Liver (tissue), 8 donors: ENCODE measurements at regions not wholly inside any gene's neighbourhood (a gene's known extent, or its start where the extent isn't known, plus 50 kb on each side); places are given as distances from the start of the nearest gene placed in this dataset.

Source experiments
- DNase-seq: peaks from one replicate; pipeline ENCODE4 v3.0.0-alpha.2; 2017; ENCODE audit warnings: low spot score
- H3K27ac ChIP-seq, 2 donors: one replicate each; pipeline ENCODE4 v1.7.0; 2013; ENCODE audit warnings: inconsistent platforms in 2 of 2, low read length in 2 of 2, control low read depth in 1 of 2, low read depth in 1 of 2, mild to moderate bottlenecking in 1 of 2
- H3K27me3 ChIP-seq, 4 donors: one replicate each; pipeline versions ENCODE4 v1.6.1 to v1.7.0; 2013; ENCODE audit warnings: low read length in 3 of 4, inconsistent platforms in 1 of 4, mild to moderate bottlenecking in 1 of 4, moderate library complexity in 1 of 4; ENCODE audit not compliant: control insufficient read depth in 4 of 4, insufficient read depth in 4 of 4
- H3K36me3 ChIP-seq, 4 donors: one replicate each; pipeline versions ENCODE4 v1.6.1 to v1.7.0; 2013; ENCODE audit warnings: low read length in 3 of 4, mild to moderate bottlenecking in 3 of 4, low read depth in 1 of 4, moderate library complexity in 1 of 4; ENCODE audit not compliant: control insufficient read depth in 4 of 4, insufficient read depth in 3 of 4
- H3K4me1 ChIP-seq, 4 donors: one replicate each; pipeline versions ENCODE4 v1.6.1 to v1.7.0; 2013; ENCODE audit warnings: low read length in 3 of 4, mild to moderate bottlenecking in 3 of 4, moderate library complexity in 1 of 4; ENCODE audit not compliant: control insufficient read depth in 4 of 4, insufficient read depth in 4 of 4
- H3K4me3 ChIP-seq, 3 donors: one replicate each; pipeline versions ENCODE4 v1.6.1 to v1.7.0; 2013; ENCODE audit warnings: low read length in 3 of 3, control low read depth in 1 of 3, low read depth in 1 of 3, mild to moderate bottlenecking in 1 of 3
- H3K9ac ChIP-seq, 2 donors: one replicate each; pipeline ENCODE4 v1.7.0; 2013; ENCODE audit warnings: low read length in 2 of 2, mild to moderate bottlenecking in 2 of 2, moderate library complexity in 2 of 2, control low read depth in 1 of 2, low read depth in 1 of 2
- H3K9me3 ChIP-seq, 4 donors: one replicate each; pipeline versions ENCODE4 v1.6.1 to v1.7.0; 2013; ENCODE audit warnings: low read length in 3 of 4; ENCODE audit not compliant: control insufficient read depth in 4 of 4
- CTCF ChIP-seq: fragments of 150-350 bp; IDR thresholded peaks from 2 replicates; pipeline ENCODE4 v1.5.1; 2017; ENCODE audit warnings: improper control_type of control experiment, low read depth, low read length; ENCODE audit not compliant: missing input control
- EGR1 ChIP-seq, 2 donors: IDR thresholded peaks; 2 replicates each; pipeline ENCODE4 v1.6.1; 2016 to 2018; ENCODE audit warnings: antibody characterized with exemption in 2 of 2, low read depth in 2 of 2
- FOXA2 ChIP-seq: IDR thresholded peaks from 2 replicates; pipeline ENCODE4 v1.6.1; 2016; ENCODE audit warnings: antibody characterized with exemption
- GABPA ChIP-seq, 2 donors: IDR thresholded peaks in 1 of 2; conservative IDR thresholded peaks in 1 of 2; 2 replicates each; pipeline ENCODE4 v1.6.1; 2016; ENCODE audit warnings: antibody characterized with exemption in 2 of 2, mild to moderate bottlenecking in 1 of 2, moderate library complexity in 1 of 2
- HNF4A ChIP-seq, 2 donors: conservative IDR thresholded peaks; 2 replicates each; pipeline ENCODE4 v1.6.1; 2016; ENCODE audit warnings: antibody characterized with exemption in 2 of 2, mild to moderate bottlenecking in 2 of 2
- HNF4G ChIP-seq: IDR thresholded peaks from 2 replicates; pipeline ENCODE4 v1.6.1; 2016; ENCODE audit warnings: antibody characterized with exemption
- JUND ChIP-seq, 2 donors: IDR thresholded peaks; 2 replicates each; pipeline ENCODE4 v1.6.1; 2016; ENCODE audit warnings: antibody characterized with exemption in 2 of 2
- RAD21 ChIP-seq, 2 donors: IDR thresholded peaks; 2 replicates each; pipeline ENCODE4 v1.6.1; 2016; ENCODE audit warnings: antibody characterized with exemption in 2 of 2, mild to moderate bottlenecking in 2 of 2
- RXRA ChIP-seq, 2 donors: IDR thresholded peaks; 2 replicates each; pipeline ENCODE4 v1.6.1; 2017 to 2018; ENCODE audit warnings: antibody characterized with exemption in 2 of 2, mild to moderate bottlenecking in 1 of 2
- YY1 ChIP-seq: IDR thresholded peaks from 2 replicates; pipeline ENCODE4 v1.6.1; 2016; ENCODE audit warnings: antibody characterized with exemption, mild to moderate bottlenecking
- ZBTB33 ChIP-seq: IDR thresholded peaks from 2 replicates; pipeline ENCODE4 v1.6.1; 2016; ENCODE audit warnings: antibody characterized with exemption
- WGBS: extraction: QIAGEN DNeasy Blood & Tissue Kit; methylation state at CpG from one replicate; pipeline ENCODE4 v1.1.7; 2013; 5-methylcytosine and 5-hydroxymethylcytosine counted together
- TF ChIP-seq, protein P1 (sequence below): IDR thresholded peaks from 2 replicates; pipeline ENCODE4 v1.6.1; 2016; ENCODE audit warnings: antibody characterized with exemption, mild to moderate bottlenecking
- TF ChIP-seq, protein P2 (sequence below): IDR thresholded peaks from 2 replicates; pipeline ENCODE4 v1.6.1; 2016; ENCODE audit warnings: antibody characterized with exemption
- donor health status: healthy.
- donor health status: healthy.
- donor health status: healthy.
- donor health status: healthy.
- donor health status: healthy.

DNA sequence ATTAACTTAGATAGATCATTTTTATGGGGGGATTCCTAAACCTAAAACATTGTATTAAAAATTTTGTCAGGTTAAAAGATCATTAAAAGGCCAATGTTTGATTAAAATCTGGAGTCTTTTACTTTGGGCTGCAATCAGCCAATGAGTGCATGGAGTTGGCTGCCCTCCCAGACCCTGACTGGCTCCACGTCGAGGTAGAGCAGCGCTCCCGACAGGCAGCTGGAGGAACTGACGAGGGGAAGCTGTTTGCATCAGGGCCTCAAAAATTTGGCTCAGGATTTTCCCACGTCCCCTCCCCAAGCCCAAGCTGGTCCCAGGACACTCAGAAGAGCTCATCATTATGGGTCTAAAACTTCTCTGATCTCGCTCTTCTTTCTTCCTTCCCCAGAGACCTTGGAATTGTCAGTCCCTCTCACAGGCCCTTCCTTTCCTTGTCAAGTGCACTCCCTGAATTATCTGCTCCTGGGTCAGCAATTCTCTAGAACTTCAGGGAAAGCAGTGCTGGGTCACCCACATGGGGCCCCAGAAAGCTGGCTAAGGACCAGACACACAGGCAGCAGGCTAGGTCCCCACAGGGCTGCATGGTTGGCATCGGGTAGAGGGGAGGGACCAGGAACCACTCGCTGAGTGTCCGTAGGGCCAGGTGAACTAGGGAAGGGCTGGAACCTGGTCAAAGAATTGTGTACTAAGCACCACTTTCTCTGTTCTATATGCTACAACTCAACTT, 119.6 kb upstream of the IGLL5 start:
- 55% methylated on average over 10 of the region's 10 CpGs for WGBS

GRCh38 chr22:22768885-22769284, 118.7 kb upstream of the IGLL5 start:
- no peak overlapping the region for H3K9ac ChIP-seq
- H3K9me3 ChIP-seq = no peaks in the 10 kb centered on the region
- TF ChIP-seq, protein P1, sequence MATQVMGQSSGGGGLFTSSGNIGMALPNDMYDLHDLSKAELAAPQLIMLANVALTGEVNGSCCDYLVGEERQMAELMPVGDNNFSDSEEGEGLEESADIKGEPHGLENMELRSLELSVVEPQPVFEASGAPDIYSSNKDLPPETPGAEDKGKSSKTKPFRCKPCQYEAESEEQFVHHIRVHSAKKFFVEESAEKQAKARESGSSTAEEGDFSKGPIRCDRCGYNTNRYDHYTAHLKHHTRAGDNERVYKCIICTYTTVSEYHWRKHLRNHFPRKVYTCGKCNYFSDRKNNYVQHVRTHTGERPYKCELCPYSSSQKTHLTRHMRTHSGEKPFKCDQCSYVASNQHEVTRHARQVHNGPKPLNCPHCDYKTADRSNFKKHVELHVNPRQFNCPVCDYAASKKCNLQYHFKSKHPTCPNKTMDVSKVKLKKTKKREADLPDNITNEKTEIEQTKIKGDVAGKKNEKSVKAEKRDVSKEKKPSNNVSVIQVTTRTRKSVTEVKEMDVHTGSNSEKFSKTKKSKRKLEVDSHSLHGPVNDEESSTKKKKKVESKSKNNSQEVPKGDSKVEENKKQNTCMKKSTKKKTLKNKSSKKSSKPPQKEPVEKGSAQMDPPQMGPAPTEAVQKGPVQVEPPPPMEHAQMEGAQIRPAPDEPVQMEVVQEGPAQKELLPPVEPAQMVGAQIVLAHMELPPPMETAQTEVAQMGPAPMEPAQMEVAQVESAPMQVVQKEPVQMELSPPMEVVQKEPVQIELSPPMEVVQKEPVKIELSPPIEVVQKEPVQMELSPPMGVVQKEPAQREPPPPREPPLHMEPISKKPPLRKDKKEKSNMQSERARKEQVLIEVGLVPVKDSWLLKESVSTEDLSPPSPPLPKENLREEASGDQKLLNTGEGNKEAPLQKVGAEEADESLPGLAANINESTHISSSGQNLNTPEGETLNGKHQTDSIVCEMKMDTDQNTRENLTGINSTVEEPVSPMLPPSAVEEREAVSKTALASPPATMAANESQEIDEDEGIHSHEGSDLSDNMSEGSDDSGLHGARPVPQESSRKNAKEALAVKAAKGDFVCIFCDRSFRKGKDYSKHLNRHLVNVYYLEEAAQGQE = no peak
- TF ChIP-seq HNF4A (conservative IDR thresholded peaks at IDR 0.05) (no peak), HNF4G (no peak), EGR1 (IDR thresholded peaks at IDR 0.05; ENCODE audit: low read depth in 2 of 2) (no peak)
- peaks cover 0 to 4% (median 2%) of the 10 kb centered on the region in 4 donors for H3K4me1 ChIP-seq
- H3K36me3 ChIP-seq = no peaks in the 10 kb centered on the region
- no peak overlapping the region for H3K27ac ChIP-seq
- no peak for DNase-seq
- H3K27me3 ChIP-seq = no peaks in the 10 kb centered on the region
- 97% methylated on average over 2 of the region's 2 CpGs for WGBS
- H3K4me3 ChIP-seq = no peak overlapping the region

More for the DNA sequence above, 119.6 kb upstream of the IGLL5 start:
- Histone ChIP-seq H3K4me1 (peaks cover 0 to 4% (median 2%) of the 10 kb centered on the region in 4 donors), H3K27me3 (no peaks in the 10 kb centered on the region), H3K27ac (no peak overlapping the region), H3K9me3 (no peaks in the 10 kb centered on the region), H3K36me3 (no peaks in the 10 kb centered on the region), H3K4me3 (no peak overlapping the region), H3K9ac (no peak overlapping the region)
- no peak for DNase-seq
- peak; percentile 23 for TF ChIP-seq CTCF
- peak in 1 of 2 donors; percentile 26 for TF ChIP-seq RAD21 (IDR thresholded peaks at IDR 0.05)
- no peak for TF ChIP-seq FOXA2

GRCh38 chr22:22769434-22770279, 118.0 kb upstream of the IGLL5 start:
- H3K9me3 ChIP-seq = no peaks in the 10 kb centered on the region
- no peak overlapping the region for H3K27ac ChIP-seq
- no peak for DNase-seq
- H3K4me3 ChIP-seq = no peak overlapping the region
- 60% methylated on average over 4 of the region's 4 CpGs for WGBS
- no peaks in the 10 kb centered on the region for H3K27me3 ChIP-seq
- H3K4me1 ChIP-seq = peaks cover 0 to 4% (median 2%) of the 10 kb centered on the region in 4 donors
- H3K36me3 ChIP-seq = no peaks in the 10 kb centered on the region
- no peak overlapping the region for H3K9ac ChIP-seq
- TF ChIP-seq JUND (IDR thresholded peaks at IDR 0.05) (no peak), GABPA (IDR thresholded peaks at IDR 0.05 in 1 of 2, conservative IDR thresholded peaks at IDR 0.05 in 1 of 2) (no peak), YY1 (no peak), HNF4G (no peak), ZBTB33 (no peak), RXRA (IDR thresholded peaks at IDR 0.05) (no peak), RAD21 (IDR thresholded peaks at IDR 0.05) (no peak), EGR1 (IDR thresholded peaks at IDR 0.05; ENCODE audit: low read depth in 2 of 2) (no peak), FOXA2 (no peak)
- TF ChIP-seq, protein P2, sequence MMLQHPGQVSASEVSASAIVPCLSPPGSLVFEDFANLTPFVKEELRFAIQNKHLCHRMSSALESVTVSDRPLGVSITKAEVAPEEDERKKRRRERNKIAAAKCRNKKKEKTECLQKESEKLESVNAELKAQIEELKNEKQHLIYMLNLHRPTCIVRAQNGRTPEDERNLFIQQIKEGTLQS = no peak
- TF ChIP-seq, protein P1 = no peak
